ENCODE measurements at regions not wholly inside any gene's neighbourhood (a gene's known extent, or its start where the extent isn't known, plus 50 kb on each side); places are given as distances from the start of the nearest gene placed in this dataset.
A peak's percentile ranks its signal among the peaks of the same experiment; 100 is the strongest.

DNA sequence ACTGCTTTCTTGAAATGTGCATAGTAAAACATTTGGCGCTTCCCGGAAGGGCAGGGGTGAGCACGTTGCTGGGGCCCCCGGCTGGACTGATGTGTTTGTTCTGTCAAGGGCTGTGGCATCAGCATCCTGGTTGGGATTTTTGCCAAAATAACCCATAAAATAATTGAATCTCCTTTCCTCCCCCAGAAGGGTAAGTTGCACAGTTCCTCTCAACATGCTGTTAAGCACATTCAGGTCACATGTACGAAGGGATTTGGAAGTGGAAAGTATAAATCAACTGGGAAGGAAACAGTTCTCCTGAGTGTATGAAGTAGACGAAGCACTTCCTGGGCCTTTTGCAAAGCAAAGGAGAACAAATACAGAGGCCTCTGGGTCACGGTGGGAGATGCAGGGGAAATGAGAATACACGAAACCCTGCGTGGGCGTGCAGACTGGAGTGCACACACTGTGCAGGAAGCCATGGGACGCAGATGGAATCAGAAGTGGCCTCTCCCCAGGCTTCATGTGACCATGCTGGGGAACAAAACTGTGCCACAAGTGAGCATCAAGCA lies 183.9 kb downstream of the LPIN1 start:
- ChIA-PET CTCF (no interaction called here), POLR2A (no interaction called here)
- peak overlapping the region in 1 of 9 donors; percentile 44 for H3K27ac Mint-ChIP-seq
- Histone ChIP-seq H3K36me3 (ENCODE audit: control insufficient read depth in 2 of 3, insufficient read depth in 3 of 3, low read length in 3 of 3) (no peaks in the 10 kb centered on the region), H3K27ac (ENCODE audit: low read depth, low read length) (no peak overlapping the region), H3K4me3 (ENCODE audit: low read length) (no peak overlapping the region), H3K9me3 (ENCODE audit: control insufficient read depth in 2 of 3, low read length in 3 of 3) (no peaks in the 10 kb centered on the region), H3K27me3 (ENCODE audit: control insufficient read depth in 2 of 2, insufficient read depth in 2 of 2, low read length in 2 of 2) (no peaks in the 10 kb centered on the region), H3K4me1 (ENCODE audit: control insufficient read depth in 2 of 2, insufficient read depth in 2 of 2, low read length in 2 of 2) (no peaks in the 10 kb centered on the region)
- H3K36me3 Mint-ChIP-seq, result no peaks in the 10 kb centered on the region
- no peak overlapping the region for H3K4me3 Mint-ChIP-seq
- intact Hi-C loops (cut with micrococcal nuclease), result no loop called here
- peaks cover 0 to 8% (median 0%) of the 10 kb centered on the region in 11 donors for H3K9me3 Mint-ChIP-seq
- ATAC-seq, result no peak
- H3K4me1 Mint-ChIP-seq, result peaks cover 4 to 31% (median 26%) of the 10 kb centered on the region in 7 donors
- no peaks in the 10 kb centered on the region for H3K27me3 Mint-ChIP-seq
- no peak for DNase-seq

DNA sequence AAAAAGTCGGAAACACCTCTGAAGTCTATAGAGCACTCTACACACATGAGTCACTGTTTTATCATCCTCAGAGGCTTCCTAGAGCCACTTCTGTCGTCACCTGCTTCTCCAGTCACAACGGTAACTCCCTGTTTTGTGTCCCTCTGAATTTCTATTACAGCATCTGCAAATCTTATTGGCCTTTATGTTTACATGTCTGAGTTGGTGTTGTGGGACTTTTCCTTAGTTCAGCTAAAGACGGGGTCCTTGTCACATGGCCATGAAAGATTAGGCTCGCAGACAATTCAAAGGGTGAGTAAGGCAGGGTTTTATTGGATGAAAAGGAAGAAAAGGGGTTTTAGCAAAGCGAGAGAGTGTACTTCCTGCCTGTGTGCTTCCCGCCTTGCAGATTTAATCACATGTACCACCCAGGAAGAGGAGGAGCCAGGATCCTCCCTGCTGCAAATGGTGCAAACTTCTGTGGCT lies 185.6 kb downstream of the LPIN1 start:
- Mint-ChIP-seq H3K36me3 (no peaks in the 10 kb centered on the region), H3K4me1 (peaks cover 4 to 31% (median 26%) of the 10 kb centered on the region in 7 donors), H3K4me3 (no peak overlapping the region), H3K27me3 (no peaks in the 10 kb centered on the region), H3K27ac (no peak overlapping the region), H3K9me3 (peaks cover 0 to 8% (median 0%) of the 10 kb centered on the region in 11 donors)
- Histone ChIP-seq H3K27ac (ENCODE audit: low read depth, low read length) (no peak overlapping the region), H3K27me3 (ENCODE audit: control insufficient read depth in 2 of 2, insufficient read depth in 2 of 2, low read length in 2 of 2) (no peaks in the 10 kb centered on the region), H3K4me1 (ENCODE audit: control insufficient read depth in 2 of 2, insufficient read depth in 2 of 2, low read length in 2 of 2) (no peaks in the 10 kb centered on the region), H3K9me3 (ENCODE audit: control insufficient read depth in 2 of 3, low read length in 3 of 3) (no peaks in the 10 kb centered on the region), H3K36me3 (ENCODE audit: control insufficient read depth in 2 of 3, insufficient read depth in 3 of 3, low read length in 3 of 3) (no peaks in the 10 kb centered on the region), H3K4me3 (ENCODE audit: low read length) (no peak overlapping the region)
- intact Hi-C loops (cut with micrococcal nuclease), result no loop called here
- ATAC-seq (no peak), DNase-seq (no peak)
- CTCF ChIA-PET, result no interaction called here
- POLR2A ChIA-PET, result no interaction called here

DNA sequence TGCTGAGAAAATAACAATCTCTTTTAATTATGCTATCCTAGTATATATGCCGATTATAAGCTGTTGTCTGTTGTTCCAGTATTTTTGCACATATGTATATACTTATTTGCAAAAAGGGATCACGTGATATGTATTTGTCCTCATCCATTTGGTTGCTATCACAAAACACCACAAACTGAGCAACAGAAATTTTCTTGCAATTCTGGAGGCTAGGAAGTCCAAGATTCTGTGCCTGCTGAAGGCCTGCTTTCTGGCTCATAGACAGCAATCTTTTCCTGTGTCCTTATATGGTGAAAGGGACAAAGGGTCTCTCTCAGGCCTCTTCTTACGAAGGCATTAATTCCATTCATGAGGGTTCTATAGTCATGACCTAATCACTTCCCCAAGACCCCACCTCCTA lies 186.5 kb downstream of the LPIN1 start:
- no peaks in the 10 kb centered on the region for H3K36me3 Mint-ChIP-seq
- no peak overlapping the region for H3K4me3 Mint-ChIP-seq
- Histone ChIP-seq H3K27ac (ENCODE audit: low read depth, low read length) (no peak overlapping the region), H3K4me3 (ENCODE audit: low read length) (no peak overlapping the region), H3K9me3 (ENCODE audit: control insufficient read depth in 2 of 3, low read length in 3 of 3) (no peaks in the 10 kb centered on the region), H3K4me1 (ENCODE audit: control insufficient read depth in 2 of 2, insufficient read depth in 2 of 2, low read length in 2 of 2) (no peaks in the 10 kb centered on the region), H3K27me3 (ENCODE audit: control insufficient read depth in 2 of 2, insufficient read depth in 2 of 2, low read length in 2 of 2) (no peaks in the 10 kb centered on the region), H3K36me3 (ENCODE audit: control insufficient read depth in 2 of 3, insufficient read depth in 3 of 3, low read length in 3 of 3) (no peaks in the 10 kb centered on the region)
- peaks cover 0 to 8% (median 0%) of the 10 kb centered on the region in 11 donors for H3K9me3 Mint-ChIP-seq
- no peak overlapping the region for H3K27ac Mint-ChIP-seq
- intact Hi-C loops (cut with micrococcal nuclease), result no loop called here
- H3K27me3 Mint-ChIP-seq, result no peaks in the 10 kb centered on the region
- ChIA-PET POLR2A (no interaction called here), CTCF (no interaction called here)
- peaks cover 4 to 31% (median 26%) of the 10 kb centered on the region in 7 donors for H3K4me1 Mint-ChIP-seq
- DNase-seq (no peak), ATAC-seq (no peak)

DNA sequence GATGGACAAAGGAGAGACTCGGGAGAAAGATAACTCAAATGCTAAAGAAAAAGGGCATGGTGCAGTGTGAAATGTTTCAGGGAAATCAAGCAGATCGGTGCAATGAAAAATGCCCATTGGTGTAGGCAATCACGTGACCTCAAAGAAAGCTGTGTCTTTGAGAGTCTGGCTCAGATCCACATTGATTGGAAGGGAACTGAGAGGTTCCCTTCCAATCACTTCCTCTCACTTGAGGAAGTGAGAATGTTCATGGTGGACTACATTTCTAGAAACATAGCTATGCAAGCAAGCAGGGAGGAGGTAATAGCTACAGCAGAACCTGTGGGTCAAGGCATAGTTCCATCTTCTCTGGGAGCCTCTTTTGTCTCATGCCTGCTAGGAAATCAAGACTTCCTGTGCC lies 187.4 kb downstream of the LPIN1 start:
- Mint-ChIP-seq H3K27me3 (no peaks in the 10 kb centered on the region), H3K27ac (no peak overlapping the region)
- POLR2A ChIA-PET, result no interaction called here

DNA sequence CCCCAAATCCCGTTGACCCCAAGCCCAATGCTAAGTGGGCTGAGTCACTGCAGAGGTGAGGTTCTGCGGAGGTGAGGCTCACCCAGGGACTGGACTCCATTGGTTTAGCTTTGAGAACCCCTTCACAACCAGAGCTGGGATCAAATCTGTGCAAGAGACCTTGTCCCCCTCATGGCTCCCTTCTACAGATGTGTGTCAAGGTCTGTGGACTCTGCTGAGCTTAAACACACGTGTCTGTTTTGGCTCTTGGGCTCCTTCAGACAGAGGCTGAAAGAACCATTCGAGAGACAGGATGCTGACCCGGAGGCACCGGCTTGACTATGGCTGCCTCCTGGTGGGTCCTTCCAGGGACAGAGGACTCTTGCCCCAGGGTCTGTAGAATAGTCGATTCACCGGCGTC lies 190.3 kb downstream of the LPIN1 start:
- Mint-ChIP-seq H3K27me3 (peaks cover 0 to 2% (median 0%) of the 10 kb centered on the region in 5 donors), H3K9me3 (peaks cover 0 to 4% (median 0%) of the 10 kb centered on the region in 11 donors), H3K4me3 (no peak overlapping the region), H3K36me3 (no peaks in the 10 kb centered on the region), H3K27ac (peak overlapping the region in 1 of 9 donors; percentile 33), H3K4me1 (peaks cover 4 to 25% (median 19%) of the 10 kb centered on the region in 7 donors)
- ATAC-seq (no peak), DNase-seq (no peak)
- Histone ChIP-seq H3K4me3 (ENCODE audit: low read length) (no peak overlapping the region), H3K4me1 (ENCODE audit: control insufficient read depth in 2 of 2, insufficient read depth in 2 of 2, low read length in 2 of 2) (no peaks in the 10 kb centered on the region), H3K27me3 (ENCODE audit: control insufficient read depth in 2 of 2, insufficient read depth in 2 of 2, low read length in 2 of 2) (no peaks in the 10 kb centered on the region), H3K36me3 (ENCODE audit: control insufficient read depth in 2 of 3, insufficient read depth in 3 of 3, low read length in 3 of 3) (no peaks in the 10 kb centered on the region), H3K9me3 (ENCODE audit: control insufficient read depth in 2 of 3, low read length in 3 of 3) (no peaks in the 10 kb centered on the region), H3K27ac (ENCODE audit: low read depth, low read length) (no peak overlapping the region)
- ChIA-PET CTCF (no interaction called here), POLR2A (interaction anchor here (0.6 kb wide), 1 partner anchor 285 kb away, joined by 3 read pairs; no protein-coding TSS in a partner anchor)
- intact Hi-C loops (cut with micrococcal nuclease), result no loop called here

More for the DNA sequence above, 187.4 kb downstream of the LPIN1 start:
- Mint-ChIP-seq H3K9me3 (peaks cover 0 to 6% (median 0%) of the 10 kb centered on the region in 11 donors), H3K36me3 (no peaks in the 10 kb centered on the region), H3K4me3 (no peak overlapping the region), H3K4me1 (peaks cover 4 to 31% (median 26%) of the 10 kb centered on the region in 7 donors)
- CTCF ChIA-PET, result no interaction called here
- no peaks in the 10 kb centered on the region for H3K9me3 ChIP-seq (ENCODE audit: control insufficient read depth in 2 of 3, low read length in 3 of 3)
- H3K27me3 ChIP-seq (ENCODE audit: control insufficient read depth in 2 of 2, insufficient read depth in 2 of 2, low read length in 2 of 2), result no peaks in the 10 kb centered on the region
- intact Hi-C loops (cut with micrococcal nuclease), result no loop called here
- H3K27ac ChIP-seq (ENCODE audit: low read depth, low read length), result no peak overlapping the region
- no peaks in the 10 kb centered on the region for H3K36me3 ChIP-seq (ENCODE audit: control insufficient read depth in 2 of 3, insufficient read depth in 3 of 3, low read length in 3 of 3)
- DNase-seq (no peak), ATAC-seq (no peak)
- no peak overlapping the region for H3K4me3 ChIP-seq (ENCODE audit: low read length)
- no peaks in the 10 kb centered on the region for H3K4me1 ChIP-seq (ENCODE audit: control insufficient read depth in 2 of 2, insufficient read depth in 2 of 2, low read length in 2 of 2)

DNA sequence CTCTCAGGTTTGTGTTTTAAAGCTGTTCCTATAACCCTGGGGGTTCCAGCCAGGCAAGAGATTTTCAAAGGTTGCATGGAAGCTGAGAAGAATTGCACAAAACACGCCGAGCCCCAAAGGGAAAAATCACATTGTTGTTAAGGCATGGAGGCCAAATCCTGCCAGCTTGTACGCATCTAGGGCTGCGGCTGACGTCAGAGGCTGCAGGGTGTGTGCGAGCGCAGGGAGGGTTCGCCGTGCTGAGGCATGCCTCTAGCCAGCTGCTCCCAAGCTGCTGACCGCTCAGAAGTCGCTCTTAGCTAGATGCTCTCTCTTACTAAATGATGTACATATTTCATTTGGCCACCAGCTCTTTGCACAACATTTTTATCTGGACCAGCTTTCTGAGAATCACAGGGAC lies 191.8 kb downstream of the LPIN1 start:
- H3K27me3 ChIP-seq (ENCODE audit: control insufficient read depth in 2 of 2, insufficient read depth in 2 of 2, low read length in 2 of 2), result no peaks in the 10 kb centered on the region
- DNase-seq (no peak), ATAC-seq (no peak)
- no peak overlapping the region for H3K27ac ChIP-seq (ENCODE audit: low read depth, low read length)
- H3K4me3 ChIP-seq (ENCODE audit: low read length), result no peak overlapping the region
- Mint-ChIP-seq H3K27ac (no peak overlapping the region), H3K4me3 (no peak overlapping the region), H3K9me3 (peaks cover 0 to 4% (median 0%) of the 10 kb centered on the region in 11 donors), H3K4me1 (peaks cover 0 to 14% (median 12%) of the 10 kb centered on the region in 7 donors), H3K36me3 (no peaks in the 10 kb centered on the region), H3K27me3 (peaks cover 0 to 2% (median 0%) of the 10 kb centered on the region in 5 donors)
- no peaks in the 10 kb centered on the region for H3K36me3 ChIP-seq (ENCODE audit: control insufficient read depth in 2 of 3, insufficient read depth in 3 of 3, low read length in 3 of 3)
- H3K4me1 ChIP-seq (ENCODE audit: control insufficient read depth in 2 of 2, insufficient read depth in 2 of 2, low read length in 2 of 2), result no peaks in the 10 kb centered on the region
- no peaks in the 10 kb centered on the region for H3K9me3 ChIP-seq (ENCODE audit: control insufficient read depth in 2 of 3, low read length in 3 of 3)
- CTCF ChIA-PET, result no interaction called here
- intact Hi-C loops (cut with micrococcal nuclease), result no loop called here
- POLR2A ChIA-PET, result interaction anchor here (0.8 kb wide), 1 partner anchor 14 kb away, joined by 3 read pairs; no protein-coding TSS in a partner anchor

DNA sequence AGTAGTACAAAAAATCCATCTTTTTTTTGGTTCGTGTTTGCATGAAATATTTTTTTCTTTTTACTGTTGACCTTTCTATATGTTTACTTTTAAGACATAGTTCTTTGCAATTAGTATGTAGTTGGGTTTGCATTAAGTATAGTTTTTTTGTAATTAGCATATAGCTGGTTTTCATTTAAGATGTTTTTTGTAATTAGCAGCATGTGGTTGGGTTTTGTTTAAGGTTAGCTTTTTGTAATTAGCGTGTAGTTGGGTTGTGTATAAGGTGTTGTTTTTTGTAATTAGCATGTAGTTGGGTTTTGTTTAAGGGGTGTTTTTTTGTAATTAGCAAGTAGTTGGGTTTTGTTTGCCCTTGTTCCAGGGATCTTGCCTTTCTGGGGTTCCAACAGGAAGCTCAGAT lies 193.1 kb downstream of the LPIN1 start:
- peaks cover 0 to 18% (median 7%) of the 10 kb centered on the region in 7 donors for H3K4me1 Mint-ChIP-seq
- POLR2A ChIA-PET, result interaction anchor here (0.5 to 1.1 kb wide), 2 partner anchors 15 to 142 kb away, joined by 3 read pairs; no protein-coding TSS in a partner anchor
- CTCF ChIA-PET, result interaction anchor here (0.8 kb wide), 1 partner anchor 1290 kb away, joined by 6 read pairs; no protein-coding TSS in a partner anchor

More for the DNA sequence above, 193.1 kb downstream of the LPIN1 start:
- intact Hi-C loops (cut with micrococcal nuclease), result no loop called here
- Histone ChIP-seq H3K4me3 (ENCODE audit: low read length) (no peak overlapping the region), H3K9me3 (ENCODE audit: control insufficient read depth in 2 of 3, low read length in 3 of 3) (no peaks in the 10 kb centered on the region), H3K27ac (ENCODE audit: low read depth, low read length) (no peak overlapping the region), H3K27me3 (ENCODE audit: control insufficient read depth in 2 of 2, insufficient read depth in 2 of 2, low read length in 2 of 2) (no peaks in the 10 kb centered on the region), H3K4me1 (ENCODE audit: control insufficient read depth in 2 of 2, insufficient read depth in 2 of 2, low read length in 2 of 2) (peaks cover 0 to 1% of the 10 kb centered on the region in 2 donors), H3K36me3 (ENCODE audit: control insufficient read depth in 2 of 3, insufficient read depth in 3 of 3, low read length in 3 of 3) (no peaks in the 10 kb centered on the region)
- Mint-ChIP-seq H3K9me3 (no peaks in the 10 kb centered on the region), H3K36me3 (peaks cover 0 to 3% (median 0%) of the 10 kb centered on the region in 5 donors), H3K27me3 (peaks cover 0 to 2% (median 0%) of the 10 kb centered on the region in 5 donors), H3K27ac (no peak overlapping the region), H3K4me3 (no peak overlapping the region)
- DNase-seq (no peak), ATAC-seq (no peak)

All from naive thymus-derived CD4-positive, alpha-beta T cell (primary cell).